K562 (cell line): ENCODE measurements at regions not wholly inside any gene's neighbourhood (a gene's known extent, or its start where the extent isn't known, plus 50 kb on each side); places are given as distances from the start of the nearest gene placed in this dataset.

ENCODE experiments used
- ATAC-seq: fragments of 200-7000 bp; cut with Tn5 transposase; 3 replicates; pipeline ENCODE4 v1.9.1; 2020; ENCODE audit warnings: moderate library complexity
- BruUV-seq: library from RNA; stranded (reverse); fragments of 400-500 nt; replicated peaks from 2 replicates; lab custom pipeline; 2021; lab: Mats Ljungman, UMichigan
- CTCF ChIA-PET: fragments of 300-600 bp; formaldehyde crosslinking; extraction: SDS; loops from one replicate; lab custom pipeline; 2021; ENCODE audit warnings: low intra/inter-chr PET ratio; lab: Yijun Ruan, JAX
- POLR2A ChIA-PET: fragments of 300-600, 350-650 bp; sonication (Branson Sonifier 250); formaldehyde crosslinking; extraction: SDS; loops from one replicate; lab custom pipeline; 2021; ENCODE audit warnings: antibody characterized with exemption, inconsistent platforms; lab: Yijun Ruan, JAX
- DNase-seq, 4 experiments: peaks; one replicate each; pipeline versions ENCODE4 v3.0.0 to v3.0.0-alpha.2; 2011 to 2018; ENCODE audit warnings: low spot score in 3 of 4, mixed read lengths in 3 of 4; ENCODE audit errors: extremely low read depth in 1 of 4
- FAIRE-seq: peaks from 2 replicates; lab custom pipeline; 2011; peaks lifted over from hg19 to GRCh38; lab: Jason Lieb, UNC
- H2AFZ ChIP-seq: 2 replicates; pipeline ENCODE4 v1.6.0; 2011; ENCODE audit warnings: low read depth, low read length, control low read depth, inconsistent platforms
- H3K27ac ChIP-seq: fragments of 200-600 bp; 3 replicates; pipeline ENCODE4 v1.8.0; 2011; ENCODE audit warnings: low read depth, mild to moderate bottlenecking, control low read depth, inconsistent platforms, low read length, moderate library complexity, mixed read lengths; ENCODE audit errors: extremely low read depth
- H3K27me3 ChIP-seq, 2 experiments: fragments of 300-600 bp in 1 of 2; 2 replicates in 1 of 2; 3 replicates in 1 of 2; pipeline versions ENCODE4 v1.6.0 to v1.8.0; 2011; ENCODE audit warnings: inconsistent platforms in 2 of 2, low read length in 2 of 2, mild to moderate bottlenecking in 1 of 2, mixed read lengths in 1 of 2, moderate library complexity in 1 of 2; ENCODE audit not compliant: control insufficient read depth in 2 of 2, insufficient read depth in 2 of 2
- H3K36me3 ChIP-seq: fragments of 300-600 bp; 3 replicates; pipeline ENCODE4 v1.8.0; 2011; ENCODE audit warnings: mild to moderate bottlenecking, low read length, inconsistent platforms; ENCODE audit not compliant: control insufficient read depth, insufficient read depth
- H3K4me1 ChIP-seq, 2 experiments: fragments of 200-600 bp in 1 of 2; replicated peaks in 1 of 2; 2 replicates in 1 of 2; 3 replicates in 1 of 2; pipeline versions ENCODE4 v1.5.1 to v1.8.0; 2011; ENCODE audit warnings: inconsistent platforms in 2 of 2, low read length in 2 of 2, mild to moderate bottlenecking in 1 of 2, mixed read lengths in 1 of 2, moderate library complexity in 1 of 2; ENCODE audit not compliant: control insufficient read depth in 2 of 2, insufficient read depth in 2 of 2
- H3K4me2 ChIP-seq: 2 replicates; pipeline ENCODE4 v1.6.1; 2011; ENCODE audit warnings: low read length, control low read depth, inconsistent platforms, mixed read lengths; ENCODE audit not compliant: insufficient read depth
- H3K4me3 ChIP-seq: fragments of 200-600 bp; sonication (generic), shearing (Covaris generic); 2 replicates; pipeline ENCODE4 v1.5.1; 2016; ENCODE audit warnings: control low read depth, inconsistent platforms
- H3K79me2 ChIP-seq: fragments of 200-600 bp; 3 replicates; pipeline ENCODE4 v1.8.0; 2011; ENCODE audit warnings: low read length, inconsistent platforms; ENCODE audit not compliant: control insufficient read depth, insufficient read depth
- H3K9ac ChIP-seq, 2 experiments: 2 replicates each; pipeline versions ENCODE4 v1.6.0 to v1.6.1; 2011; ENCODE audit warnings: low read depth in 2 of 2, low read length in 2 of 2, control low read depth in 1 of 2, inconsistent platforms in 1 of 2, mild to moderate bottlenecking in 1 of 2, mixed read lengths in 1 of 2; ENCODE audit not compliant: insufficient read depth in 1 of 2
- H3K9me1 ChIP-seq: one replicate; pipeline ENCODE4 v1.6.0; 2011; ENCODE audit warnings: inconsistent platforms, mild to moderate bottlenecking, low read length, moderate library complexity; ENCODE audit not compliant: control insufficient read depth, insufficient read depth
- H3K9me3 ChIP-seq: replicated peaks from 2 replicates; pipeline ENCODE4 v1.5.1; 2011; ENCODE audit warnings: low read depth, low read length, inconsistent platforms; ENCODE audit not compliant: control insufficient read depth, insufficient read depth
- H4K20me1 ChIP-seq: replicated peaks from 2 replicates; pipeline ENCODE4 v1.6.1; 2011; ENCODE audit warnings: low read length, inconsistent platforms, mixed read lengths; ENCODE audit not compliant: control insufficient read depth, insufficient read depth
- CBFB ChIP-seq: sonication (generic); formaldehyde crosslinking; IDR thresholded peaks from 2 replicates; pipeline ENCODE4 v1.4.0; 2020; ENCODE audit warnings: mild to moderate bottlenecking, missing genetic modification reagents
- CHCHD3 ChIP-seq: fragments of 250-450 bp; sonication (Bioruptor Pico); IDR thresholded peaks from 2 replicates; pipeline ENCODE4 v2.1.2; 2022; ENCODE audit warnings: mild to moderate bottlenecking
- CHD2 ChIP-seq: IDR thresholded peaks from 2 replicates; pipeline ENCODE4 v1.6.1; 2011; ENCODE audit warnings: low read depth, low read length
- CREM ChIP-seq: IDR thresholded peaks from 2 replicates; pipeline ENCODE4 v1.6.1; 2014; ENCODE audit warnings: antibody characterized with exemption, low read depth
- ESRRA ChIP-seq: fragments of 450-650 bp; IDR thresholded peaks from 2 replicates; pipeline ENCODE4 v1.6.1; 2014; ENCODE audit warnings: low read depth, mild to moderate bottlenecking, moderate library complexity, borderline replicate concordance
- ILK ChIP-seq: fragments of 450-650 bp; IDR thresholded peaks from 2 replicates; pipeline ENCODE4 v1.6.1; 2016; ENCODE audit warnings: missing genetic modification characterization, low read depth, mild to moderate bottlenecking, missing compliant biosample characterization, moderate library complexity, borderline replicate concordance
- MEIS2 ChIP-seq: fragments of 450-650 bp; IDR thresholded peaks from 2 replicates; pipeline ENCODE4 v1.6.1; 2014; ENCODE audit warnings: mild to moderate bottlenecking; ENCODE audit not compliant: partially characterized antibody
- MLLT1 ChIP-seq, 2 experiments: fragments of 450-650 bp; IDR thresholded peaks; 2 replicates each; pipeline ENCODE4 v1.6.1; 2016
- NFIC ChIP-seq: fragments of 450-650 bp; IDR thresholded peaks from 2 replicates; pipeline ENCODE4 v1.6.1; 2017; ENCODE audit warnings: mild to moderate bottlenecking, inconsistent platforms
- NFRKB ChIP-seq: fragments of 450-650 bp; IDR thresholded peaks from 2 replicates; pipeline ENCODE4 v1.6.1; 2016; ENCODE audit warnings: low read depth
- NONO ChIP-seq, 2 experiments: fragments of 200-400 bp in 1 of 2; fragments of 450-650 bp in 1 of 2; formaldehyde crosslinking in 1 of 2; IDR thresholded peaks; 2 replicates each; pipeline ENCODE4 v1.6.1; 2017; ENCODE audit warnings: low read depth in 2 of 2, mild to moderate bottlenecking in 2 of 2, moderate library complexity in 2 of 2, low read length in 1 of 2
- NR2F6 ChIP-seq: fragments of 450-650 bp; formaldehyde crosslinking; IDR thresholded peaks from 2 replicates; pipeline ENCODE4 v1.4.0; 2020; ENCODE audit warnings: mild to moderate bottlenecking
- PURB ChIP-seq: sonication (generic); formaldehyde crosslinking; IDR thresholded peaks from 2 replicates; pipeline ENCODE4 v1.9.0; 2021; ENCODE audit warnings: low read depth, mild to moderate bottlenecking, missing genetic modification reagents
- RBM22 ChIP-seq: fragments of 200-400 bp; formaldehyde crosslinking; IDR thresholded peaks from 2 replicates; pipeline ENCODE4 v1.6.1; 2018; ENCODE audit warnings: low read length, low read depth; ENCODE audit not compliant: poor library complexity, severe bottlenecking
- SOX6 ChIP-seq: fragments of 450-650 bp; IDR thresholded peaks from 2 replicates; pipeline ENCODE4 v1.6.1; 2014; ENCODE audit warnings: mild to moderate bottlenecking
- STAT5B ChIP-seq: fragments of 250-450 bp; sonication (Bioruptor Pico); IDR thresholded peaks from 2 replicates; pipeline ENCODE4 v1.8.0; 2021; ENCODE audit warnings: mild to moderate bottlenecking, inconsistent platforms
- ZNF316 ChIP-seq: fragments of 450-650 bp; IDR thresholded peaks from 2 replicates; pipeline ENCODE4 v1.6.1; 2016
- ZNF395 ChIP-seq: fragments of 200-800 bp; sonication (Bioruptor generic); IDR thresholded peaks from 2 replicates; pipeline ENCODE4 v1.6.1; 2017; ENCODE audit warnings: missing genetic modification characterization, missing compliant biosample characterization
- WGBS: fragments of 100-300 bp; shearing (Covaris generic); methylation state at CpG from one replicate; pipeline ENCODE4 v1.1.6; 2016; ENCODE audit warnings: low coverage, mixed read lengths; ENCODE audit not compliant: insufficient coverage; ENCODE audit errors: missing lambda C conversion rate; 5-methylcytosine and 5-hydroxymethylcytosine counted together
- in situ Hi-C: fragments of 300-500 bp; cut with MboI; formaldehyde crosslinking; loops from 4 replicates; pipeline ENCODE4 v1.15.0; 2018; ENCODE audit warnings: inconsistent platforms, mixed read lengths
- intact Hi-C: fragments of 100-400 bp; cut with micrococcal nuclease; formaldehyde crosslinking; loops from 2 replicates; pipeline ENCODE4 v1.14.2; 2022

GRCh38 chr1:83552820-83553219 lies 446.1 kb downstream of the TTLL7 start (continued):
- TF ChIP-seq ZNF395 (CRISPR knock-in tag) = no peak

- TF ChIP-seq NFRKB = no peak
- no peak for TF ChIP-seq NFIC
- TF ChIP-seq NONO (IDR thresholded peaks at IDR 0.05; ENCODE audit: low read depth in 2 of 2, low read length in 1 of 2) = no peak
- TF ChIP-seq RBM22 = no peak
- no peak for TF ChIP-seq STAT5B (CRISPR knock-in tag)
- TF ChIP-seq PURB (CRISPR knock-in tag) = no peak
- no peak for TF ChIP-seq CHD2
- TF ChIP-seq NR2F6 (CRISPR knock-in tag) = no peak
- no peak for TF ChIP-seq MLLT1 (IDR thresholded peaks at IDR 0.05)
- TF ChIP-seq CHCHD3 (CRISPR knock-in tag) = no peak
- no peak for TF ChIP-seq ILK (tag)
- no peak for TF ChIP-seq ZNF316
- TF ChIP-seq MEIS2 = no peak
- no peak for TF ChIP-seq ESRRA
- TF ChIP-seq CREM = no peak
- TF ChIP-seq CBFB (CRISPR knock-in tag) = no peak
- no peak for TF ChIP-seq SOX6
- 0% methylated on average over 1 of the region's 1 CpG for WGBS
- ChIA-PET POLR2A (no interaction called here), CTCF (no interaction called here)
- BruUV-seq = no TSS peak
- Histone ChIP-seq H3K4me1 (no peaks in the 10 kb centered on the region), H3K27ac (no peak overlapping the region), H3K9me3 (no peaks in the 10 kb centered on the region), H3K9ac (no peak overlapping the region), H3K79me2 (no peaks in the 10 kb centered on the region), H3K4me2 (no peak overlapping the region), H3K4me3 (no peak overlapping the region), H3K36me3 (no peaks in the 10 kb centered on the region), H3K27me3 (no peaks in the 10 kb centered on the region), H2AFZ (no peak overlapping the region), H3K9me1 (no peaks in the 10 kb centered on the region), H4K20me1 (no peaks in the 10 kb centered on the region)
- no peak for DNase-seq
- no peak for ATAC-seq
- in situ Hi-C loops (no loop called here), intact Hi-C loops (no loop called here)
- no peak for FAIRE-seq
These were observed 450.6 kb downstream of the TTLL7 start for GRCh38 chr1:83548311-83548710.
